LNCaP clone FGC (cell line): ENCODE measurements at regions not wholly inside any gene's neighbourhood (a gene's known extent, or its start where the extent isn't known, plus 50 kb on each side); places are given as distances from the start of the nearest gene placed in this dataset.
A peak's percentile ranks its signal among the peaks of the same experiment; 100 is the strongest.

ENCODE experiments used
- DNase-seq: peaks from one replicate; pipeline ENCODE4 v3.0.0-alpha.2; 2011; ENCODE audit warnings: low read depth
- H3K4me3 ChIP-seq: 2 replicates; pipeline ENCODE4 v1.5.1; 2011; ENCODE audit warnings: mild to moderate bottlenecking, low read depth, low read length, control low read depth
- TF ChIP-seq, protein P1 (sequence below): IDR thresholded peaks from 2 replicates; pipeline ENCODE4 v1.5.1; 2012; ENCODE audit warnings: mild to moderate bottlenecking; ENCODE audit not compliant: control insufficient read depth, insufficient read depth; ENCODE audit errors: extremely low read depth

DNA sequence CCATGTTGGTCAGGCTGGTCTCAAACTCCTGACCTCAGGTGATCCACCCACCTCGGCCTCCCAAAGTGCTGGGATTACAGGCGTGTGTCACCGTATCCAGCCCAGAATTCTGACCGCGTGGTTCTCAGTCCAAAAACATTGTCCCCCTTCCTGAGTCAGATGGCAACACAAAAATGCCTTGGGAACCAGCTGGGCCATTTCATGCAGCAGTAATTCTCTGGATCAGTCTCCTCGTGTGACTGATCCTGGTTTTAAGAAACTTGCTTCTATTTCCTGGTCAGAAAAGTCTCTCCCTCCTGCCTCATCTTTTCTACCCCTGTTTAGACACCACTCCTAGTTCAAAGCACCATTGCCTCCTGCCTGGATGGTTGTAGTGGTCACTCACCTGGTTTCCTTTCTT, 60.9 kb upstream of the USP29 start:
- TF ChIP-seq, protein P1, sequence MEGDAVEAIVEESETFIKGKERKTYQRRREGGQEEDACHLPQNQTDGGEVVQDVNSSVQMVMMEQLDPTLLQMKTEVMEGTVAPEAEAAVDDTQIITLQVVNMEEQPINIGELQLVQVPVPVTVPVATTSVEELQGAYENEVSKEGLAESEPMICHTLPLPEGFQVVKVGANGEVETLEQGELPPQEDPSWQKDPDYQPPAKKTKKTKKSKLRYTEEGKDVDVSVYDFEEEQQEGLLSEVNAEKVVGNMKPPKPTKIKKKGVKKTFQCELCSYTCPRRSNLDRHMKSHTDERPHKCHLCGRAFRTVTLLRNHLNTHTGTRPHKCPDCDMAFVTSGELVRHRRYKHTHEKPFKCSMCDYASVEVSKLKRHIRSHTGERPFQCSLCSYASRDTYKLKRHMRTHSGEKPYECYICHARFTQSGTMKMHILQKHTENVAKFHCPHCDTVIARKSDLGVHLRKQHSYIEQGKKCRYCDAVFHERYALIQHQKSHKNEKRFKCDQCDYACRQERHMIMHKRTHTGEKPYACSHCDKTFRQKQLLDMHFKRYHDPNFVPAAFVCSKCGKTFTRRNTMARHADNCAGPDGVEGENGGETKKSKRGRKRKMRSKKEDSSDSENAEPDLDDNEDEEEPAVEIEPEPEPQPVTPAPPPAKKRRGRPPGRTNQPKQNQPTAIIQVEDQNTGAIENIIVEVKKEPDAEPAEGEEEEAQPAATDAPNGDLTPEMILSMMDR: no peak
- DNase-seq: no peak
- H3K4me3 ChIP-seq: no peak overlapping the region

DNA sequence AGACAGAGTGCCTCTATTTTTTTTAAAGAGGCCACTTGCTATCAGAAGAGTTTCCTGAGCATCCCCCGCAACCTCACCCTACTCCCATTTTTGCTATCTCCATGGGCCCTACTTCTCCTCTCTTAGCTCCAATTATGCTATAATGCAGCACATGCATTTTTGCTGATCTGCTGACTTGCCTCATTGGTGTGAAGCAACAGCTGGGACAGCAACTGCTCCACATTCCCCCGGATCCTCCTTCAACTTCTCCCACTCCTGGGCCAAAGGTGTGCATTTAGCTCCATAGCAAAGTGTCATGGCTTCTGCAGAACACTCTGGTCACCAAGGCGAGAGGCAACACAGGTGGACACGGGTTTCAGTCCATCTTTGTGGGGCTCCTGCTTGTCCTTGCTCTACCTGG, 56.7 kb upstream of the USP29 start:
- no peak for DNase-seq
- no peak overlapping the region for H3K4me3 ChIP-seq
- TF ChIP-seq, protein P1: no peak

DNA sequence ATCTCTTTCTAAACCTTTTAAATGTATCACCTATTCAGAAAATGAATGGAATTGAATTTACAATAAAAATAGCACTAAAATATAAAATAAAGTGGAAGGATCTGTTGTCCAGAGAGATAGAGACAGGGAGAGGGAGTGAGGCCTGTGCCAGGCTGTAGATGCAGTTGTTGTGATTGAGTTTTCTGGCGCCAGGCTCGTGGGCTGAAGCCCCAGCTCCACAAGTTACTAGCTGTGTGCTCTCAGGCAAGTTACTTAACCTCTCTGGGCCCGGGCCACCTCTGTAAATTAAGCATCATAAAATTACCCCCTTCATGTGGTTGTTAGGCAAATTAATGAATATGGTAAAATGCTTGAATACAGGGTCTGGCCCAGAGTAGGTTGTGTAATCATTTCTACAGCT, 52.3 kb upstream of the USP29 start:
- no peak for DNase-seq
- TF ChIP-seq, protein P1: no peak

DNA sequence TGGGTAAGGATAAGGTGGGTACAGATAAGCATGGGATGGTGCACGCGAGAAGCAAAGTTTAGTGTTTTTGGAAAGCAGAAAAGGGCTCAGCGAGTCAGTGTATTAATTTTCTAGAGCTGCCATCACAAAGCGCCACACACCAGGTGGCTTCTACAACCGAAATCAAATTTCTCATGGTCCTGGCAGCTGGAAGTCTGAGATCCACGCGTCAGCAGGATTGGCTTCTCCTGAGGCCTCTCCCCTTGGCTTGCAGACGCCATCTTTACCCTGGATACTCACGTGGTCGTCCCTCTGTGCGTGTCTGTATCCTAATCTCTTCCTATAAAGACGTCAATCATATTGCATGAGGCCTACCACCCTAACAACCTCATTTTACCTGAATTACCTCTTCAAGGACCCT, 51.5 kb upstream of the USP29 start:
- no peak overlapping the region for H3K4me3 ChIP-seq
- DNase-seq: no peak
- TF ChIP-seq, protein P1: no peak

More for the DNA sequence above, 52.3 kb upstream of the USP29 start:
- H3K4me3 ChIP-seq: no peak overlapping the region

DNA sequence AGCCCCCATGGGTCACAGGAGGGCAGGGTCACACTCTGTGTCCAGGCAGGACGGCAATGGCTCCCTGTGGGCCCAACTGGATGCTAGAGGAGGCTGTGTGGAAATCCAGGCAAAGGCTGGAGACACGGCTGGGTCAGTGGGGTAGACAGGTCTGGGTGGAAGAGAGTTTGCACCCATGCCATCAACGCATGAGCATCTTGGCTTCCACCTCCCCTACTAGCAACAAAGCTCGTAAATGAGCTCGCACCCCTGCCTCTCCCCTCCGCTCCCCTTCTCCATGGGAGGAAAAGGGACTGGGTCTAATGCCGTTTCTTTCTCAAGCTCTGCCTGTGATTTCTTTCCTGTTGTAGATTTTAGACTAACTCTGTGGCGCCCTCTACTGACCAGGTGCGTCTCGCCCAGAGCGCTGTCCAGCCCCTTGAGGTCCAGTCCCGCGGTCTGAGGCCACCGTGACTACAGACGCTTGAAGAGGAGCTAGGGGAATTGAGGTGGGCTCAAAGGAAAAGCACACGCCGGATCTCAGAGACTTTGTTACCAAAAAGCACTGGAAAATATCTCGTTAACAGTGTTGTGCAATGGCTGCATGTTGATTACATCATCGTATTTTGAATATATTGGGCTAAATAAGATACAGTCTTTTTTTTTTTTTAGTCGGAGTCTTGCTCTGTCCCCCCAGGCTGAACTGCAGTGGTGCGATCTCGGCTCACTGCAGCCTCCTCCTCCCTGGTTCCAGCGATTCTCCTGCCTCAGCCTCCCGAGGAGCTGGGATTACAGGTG, 50.7 kb upstream of the USP29 start:
- H3K4me3 ChIP-seq: no peak overlapping the region
- TF ChIP-seq, protein P1: 0 out of 2 replicates have a peak, but pooled peaks have one; percentile 20
- DNase-seq: no peak
